HL-60 (cell line): ENCODE measurements at regions not wholly inside any gene's neighbourhood (a gene's known extent, or its start where the extent isn't known, plus 50 kb on each side); places are given as distances from the start of the nearest gene placed in this dataset.

Experiments
- DNase-seq, 2 experiments: peaks; one replicate each; pipeline ENCODE4 v3.0.0-alpha.2; 2010 to 2020; ENCODE audit warnings: low read depth in 1 of 2, low spot score in 1 of 2
- H3K27ac ChIP-seq: fragments of 250-450 bp; sonication (Bioruptor Pico); replicated peaks from 2 replicates; pipeline ENCODE4 v1.5.1; 2020; ENCODE audit warnings: mild to moderate bottlenecking, moderate library complexity
- H3K27me3 ChIP-seq: fragments of 250-450 bp; sonication (Bioruptor Pico); 2 replicates; pipeline ENCODE4 v1.5.1; 2021; ENCODE audit warnings: mild to moderate bottlenecking, moderate library complexity; ENCODE audit not compliant: insufficient read depth, poor library complexity, severe bottlenecking
- H3K4me3 ChIP-seq: replicated peaks from 2 replicates; pipeline ENCODE4 v1.5.1; 2011; ENCODE audit warnings: mild to moderate bottlenecking, control low read depth, low read length; ENCODE audit not compliant: insufficient read depth
- CTCF ChIP-seq: IDR thresholded peaks from one replicate; pipeline ENCODE4 v1.5.1; 2011; ENCODE audit warnings: low read length, control low read depth, inconsistent platforms; ENCODE audit not compliant: insufficient read depth
- GABPA ChIP-seq: IDR thresholded peaks from 2 replicates; pipeline ENCODE4 v1.6.1; 2012; ENCODE audit warnings: low read depth
- POLR2AphosphoS5 ChIP-seq: IDR thresholded peaks from 2 replicates; pipeline ENCODE4 v1.6.1; 2012; ENCODE audit warnings: low read depth
- REST ChIP-seq: IDR thresholded peaks from 2 replicates; pipeline ENCODE4 v1.6.1; 2012; ENCODE audit warnings: low read depth; ENCODE audit not compliant: insufficient replicate concordance
- SPI1 ChIP-seq: IDR thresholded peaks from 2 replicates; pipeline ENCODE4 v1.6.1; 2012; ENCODE audit warnings: low read depth, mild to moderate bottlenecking, borderline replicate concordance

GRCh38 chr12:118747771-118748170 lies 233.6 kb upstream of the SRRM4 start:
- DNase-seq = no peak
- TF ChIP-seq GABPA (no peak), REST (no peak), CTCF (no peak), POLR2AphosphoS5 (no peak), SPI1 (no peak)
- H3K4me3 ChIP-seq = no peak overlapping the region
- H3K27me3 ChIP-seq = no peaks in the 10 kb centered on the region
- no peak overlapping the region for H3K27ac ChIP-seq

- DNase-seq = no peak
- no peak for TF ChIP-seq SPI1
- no peak for TF ChIP-seq GABPA
- TF ChIP-seq CTCF = no peak
- TF ChIP-seq POLR2AphosphoS5 = no peak
- no peak for TF ChIP-seq REST
- Histone ChIP-seq H3K27ac (no peak overlapping the region), H3K4me3 (no peak overlapping the region), H3K27me3 (no peaks in the 10 kb centered on the region)
These were observed 232.6 kb upstream of the SRRM4 start for GRCh38 chr12:118748478-118749380.

GRCh38 chr12:118749646-118750045 lies 231.7 kb upstream of the SRRM4 start:
- DNase-seq = no peak
- no peak overlapping the region for H3K27ac ChIP-seq
- no peaks in the 10 kb centered on the region for H3K27me3 ChIP-seq
- TF ChIP-seq REST (no peak), GABPA (no peak), CTCF (no peak), POLR2AphosphoS5 (no peak), SPI1 (no peak)
- H3K4me3 ChIP-seq = no peak overlapping the region
